HUES48 (cell line): ENCODE measurements at regions not wholly inside any gene's neighbourhood (a gene's known extent, or its start where the extent isn't known, plus 50 kb on each side); places are given as distances from the start of the nearest gene placed in this dataset.

Experiments used
- H3K27ac ChIP-seq: one replicate; pipeline ENCODE4 v1.7.0; 2013; ENCODE audit warnings: low read depth, low read length, inconsistent platforms
- H3K27me3 ChIP-seq: 2 replicates; pipeline ENCODE4 v1.6.1; 2013; ENCODE audit warnings: mild to moderate bottlenecking, low read length; ENCODE audit not compliant: control insufficient read depth, insufficient read depth
- H3K36me3 ChIP-seq: 2 replicates; pipeline ENCODE4 v1.6.1; 2013; ENCODE audit warnings: low read length; ENCODE audit not compliant: control insufficient read depth, insufficient read depth
- H3K4me1 ChIP-seq: 2 replicates; pipeline ENCODE4 v1.6.1; 2013; ENCODE audit warnings: mild to moderate bottlenecking, low read length; ENCODE audit not compliant: control insufficient read depth, insufficient read depth
- H3K4me3 ChIP-seq: 2 replicates; pipeline ENCODE4 v1.5.1; 2013; ENCODE audit warnings: mild to moderate bottlenecking, low read depth, low read length
- H3K9ac ChIP-seq: 2 replicates; pipeline ENCODE4 v1.6.1; 2013; ENCODE audit warnings: mild to moderate bottlenecking, low read depth, low read length, moderate library complexity
- H3K9me3 ChIP-seq: 2 replicates; pipeline ENCODE4 v1.6.1; 2013; ENCODE audit warnings: low read length; ENCODE audit not compliant: control insufficient read depth, insufficient read depth

GRCh38 chr10:128398118-128398517 is 271.9 kb upstream of the MKI67 start:
- Histone ChIP-seq H3K9ac (no peak overlapping the region), H3K4me1 (no peaks in the 10 kb centered on the region), H3K27me3 (no peaks in the 10 kb centered on the region), H3K9me3 (0 out of 2 replicates have a peak, but pooled peaks cover 8% of the 10 kb centered on the region), H3K36me3 (no peaks in the 10 kb centered on the region), H3K4me3 (no peak overlapping the region), H3K27ac (no peak overlapping the region)

- H3K27ac ChIP-seq, result no peak overlapping the region
- H3K36me3 ChIP-seq, result no peaks in the 10 kb centered on the region
- H3K9me3 ChIP-seq, result 0 out of 2 replicates have a peak, but pooled peaks cover 8% of the 10 kb centered on the region
These were observed 272.8 kb upstream of the MKI67 start for GRCh38 chr10:128398999-128399398.

DNA sequence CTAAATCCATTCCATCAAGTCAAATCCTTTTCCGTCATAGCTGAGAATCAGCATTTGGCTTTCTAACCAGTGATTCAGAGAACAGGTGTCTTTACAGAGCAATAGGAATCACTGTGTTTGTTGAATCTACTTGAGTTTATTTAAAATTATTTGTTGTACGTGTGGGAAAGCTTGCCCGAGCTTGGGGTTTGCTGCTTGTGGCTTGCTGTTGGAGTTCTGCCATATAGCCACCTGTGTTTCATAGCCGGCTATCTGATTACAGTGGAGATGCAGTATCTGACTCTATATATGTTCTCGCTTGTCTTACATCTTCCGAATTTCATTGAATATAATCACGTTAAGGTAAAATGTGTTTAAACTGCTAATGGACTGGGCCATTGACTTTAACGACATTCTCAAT is 274.3 kb upstream of the MKI67 start:
- no peak overlapping the region for H3K27ac ChIP-seq
- no peaks in the 10 kb centered on the region for H3K36me3 ChIP-seq
- no peaks in the 10 kb centered on the region for H3K4me1 ChIP-seq
- no peak overlapping the region for H3K4me3 ChIP-seq
- no peak overlapping the region for H3K9ac ChIP-seq
- H3K27me3 ChIP-seq, result no peaks in the 10 kb centered on the region
- 0 out of 2 replicates have a peak, but pooled peaks cover 8% of the 10 kb centered on the region for H3K9me3 ChIP-seq

More at GRCh38 chr10:128398999-128399398, 272.8 kb upstream of the MKI67 start:
- Histone ChIP-seq H3K4me1 (no peaks in the 10 kb centered on the region), H3K4me3 (no peak overlapping the region), H3K27me3 (no peaks in the 10 kb centered on the region), H3K9ac (no peak overlapping the region)

- H3K4me3 ChIP-seq, result no peak overlapping the region
These were observed 279.2 kb upstream of the MKI67 start for GRCh38 chr10:128405450-128405849.

GRCh38 chr10:128411643-128412042 is 285.4 kb upstream of the MKI67 start:
- no peaks in the 10 kb centered on the region for H3K36me3 ChIP-seq
- no peaks in the 10 kb centered on the region for H3K27me3 ChIP-seq
- no peak overlapping the region for H3K9ac ChIP-seq
- H3K27ac ChIP-seq, result no peak overlapping the region
- H3K9me3 ChIP-seq, result no peaks in the 10 kb centered on the region
- H3K4me3 ChIP-seq, result no peak overlapping the region
- H3K4me1 ChIP-seq, result no peaks in the 10 kb centered on the region

More at GRCh38 chr10:128405450-128405849, 279.2 kb upstream of the MKI67 start:
- H3K36me3 ChIP-seq, result no peaks in the 10 kb centered on the region
- no peaks in the 10 kb centered on the region for H3K27me3 ChIP-seq
- 0 out of 2 replicates have a peak, but pooled peaks cover 8% of the 10 kb centered on the region for H3K9me3 ChIP-seq
- H3K9ac ChIP-seq, result no peak overlapping the region
- no peak overlapping the region for H3K27ac ChIP-seq
- H3K4me1 ChIP-seq, result no peaks in the 10 kb centered on the region

DNA sequence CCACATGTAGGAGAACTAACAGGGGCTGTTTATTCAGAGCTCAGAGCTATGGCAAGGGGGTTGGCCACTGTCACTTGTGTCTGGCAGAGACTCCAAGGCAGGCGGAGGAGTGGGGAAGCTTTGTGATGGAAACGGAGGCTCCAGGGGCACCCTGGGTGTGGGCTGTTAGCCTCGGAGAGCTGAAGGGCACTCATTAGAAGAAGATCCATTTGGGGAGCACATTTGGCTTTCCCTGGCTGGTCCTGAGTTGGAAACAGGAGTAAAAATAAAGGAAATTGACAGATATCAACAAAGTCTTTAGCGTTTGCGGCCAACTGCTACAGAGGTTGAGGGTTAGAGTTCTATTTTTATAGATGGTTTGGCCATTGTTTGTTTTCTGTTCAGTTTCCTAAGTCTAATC is 288.3 kb upstream of the MKI67 start:
- H3K4me1 ChIP-seq, result no peaks in the 10 kb centered on the region
- H3K9me3 ChIP-seq, result no peaks in the 10 kb centered on the region
- no peak overlapping the region for H3K27ac ChIP-seq
- H3K36me3 ChIP-seq, result no peaks in the 10 kb centered on the region
- no peak overlapping the region for H3K4me3 ChIP-seq
- no peaks in the 10 kb centered on the region for H3K27me3 ChIP-seq
- H3K9ac ChIP-seq, result no peak overlapping the region

- Histone ChIP-seq H3K9me3 (no peaks in the 10 kb centered on the region), H3K36me3 (no peaks in the 10 kb centered on the region), H3K27me3 (no peaks in the 10 kb centered on the region), H3K4me1 (no peaks in the 10 kb centered on the region), H3K9ac (no peak overlapping the region), H3K27ac (no peak overlapping the region), H3K4me3 (no peak overlapping the region)
These were observed 290.0 kb upstream of the MKI67 start for GRCh38 chr10:128416231-128416630.

DNA sequence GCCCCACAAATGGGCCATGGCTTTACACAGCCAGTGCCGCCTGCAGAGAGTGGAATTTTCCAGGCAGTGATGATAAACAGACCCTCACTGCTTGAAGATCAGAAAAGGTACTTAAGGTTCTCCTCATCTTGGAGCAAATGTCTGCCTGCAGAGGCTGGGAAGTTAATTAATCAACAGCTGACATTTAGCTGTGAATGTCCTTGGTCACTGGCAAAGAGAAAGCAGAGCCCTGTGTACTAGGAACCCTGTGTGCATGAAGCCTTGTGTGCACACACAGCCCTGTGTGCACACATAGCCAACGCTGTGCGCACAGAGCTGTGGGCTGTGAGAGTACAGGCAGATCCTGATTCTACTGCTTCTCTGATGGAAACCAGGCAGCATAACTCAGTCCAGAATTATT is 291.6 kb upstream of the MKI67 start:
- H3K27ac ChIP-seq, result no peak overlapping the region
- no peak overlapping the region for H3K9ac ChIP-seq
- H3K4me1 ChIP-seq, result no peaks in the 10 kb centered on the region
- no peaks in the 10 kb centered on the region for H3K9me3 ChIP-seq
- no peaks in the 10 kb centered on the region for H3K36me3 ChIP-seq
- no peaks in the 10 kb centered on the region for H3K27me3 ChIP-seq
- no peak overlapping the region for H3K4me3 ChIP-seq

DNA sequence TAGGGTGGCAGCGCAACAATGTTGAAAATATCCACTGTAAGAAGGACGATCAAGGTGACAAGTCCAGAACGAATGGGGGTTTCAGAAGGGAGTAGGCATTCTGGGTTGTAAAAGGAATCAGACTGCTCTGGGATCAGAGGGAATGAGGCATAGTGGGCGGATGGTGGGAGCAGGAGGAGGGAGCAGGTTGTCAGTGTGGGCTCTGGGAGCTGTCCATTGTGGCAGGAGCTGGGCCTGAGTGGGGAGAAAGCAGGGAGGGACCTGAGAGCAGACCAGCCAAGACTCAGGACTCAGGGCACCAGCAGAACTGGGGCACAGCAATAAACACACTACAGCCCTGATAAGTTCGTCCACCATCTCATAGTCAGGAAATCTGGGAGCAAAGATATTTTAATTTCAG is 292.6 kb upstream of the MKI67 start:
- H3K9ac ChIP-seq, result no peak overlapping the region
- no peak overlapping the region for H3K4me3 ChIP-seq
- H3K27ac ChIP-seq, result no peak overlapping the region
- no peaks in the 10 kb centered on the region for H3K27me3 ChIP-seq
- no peaks in the 10 kb centered on the region for H3K4me1 ChIP-seq
- H3K36me3 ChIP-seq, result no peaks in the 10 kb centered on the region
- H3K9me3 ChIP-seq, result no peaks in the 10 kb centered on the region

DNA sequence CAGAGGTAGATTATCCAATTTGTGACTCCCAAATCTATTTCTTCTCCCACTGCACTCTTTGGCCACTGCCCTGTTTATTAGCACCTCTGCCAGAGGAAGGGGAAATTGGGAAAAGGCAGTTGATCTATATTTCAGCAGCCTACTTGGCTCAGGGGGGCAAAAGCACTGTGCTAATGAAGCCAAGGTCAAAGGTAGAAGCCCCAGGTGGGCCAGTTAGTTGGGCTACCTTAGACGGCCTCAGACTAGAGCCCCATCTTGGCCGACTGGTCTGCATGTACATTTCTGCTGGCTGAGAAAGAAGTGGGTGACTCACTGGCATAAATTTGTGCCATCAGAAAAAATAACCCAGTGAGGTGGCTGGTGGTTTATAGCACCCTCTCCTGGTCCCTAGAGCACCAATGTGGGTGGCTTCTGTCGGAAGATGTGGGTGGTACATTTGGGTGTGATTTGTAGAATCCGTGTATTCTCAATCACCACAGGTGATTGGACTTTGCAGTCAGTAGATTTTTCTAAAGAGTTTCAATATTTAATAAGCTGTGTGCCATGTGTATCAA is 293.3 kb upstream of the MKI67 start:
- H3K4me3 ChIP-seq, result no peak overlapping the region
- H3K9me3 ChIP-seq, result no peaks in the 10 kb centered on the region
- no peaks in the 10 kb centered on the region for H3K4me1 ChIP-seq
- no peaks in the 10 kb centered on the region for H3K27me3 ChIP-seq
- H3K36me3 ChIP-seq, result no peaks in the 10 kb centered on the region
- H3K27ac ChIP-seq, result no peak overlapping the region
- no peak overlapping the region for H3K9ac ChIP-seq

DNA sequence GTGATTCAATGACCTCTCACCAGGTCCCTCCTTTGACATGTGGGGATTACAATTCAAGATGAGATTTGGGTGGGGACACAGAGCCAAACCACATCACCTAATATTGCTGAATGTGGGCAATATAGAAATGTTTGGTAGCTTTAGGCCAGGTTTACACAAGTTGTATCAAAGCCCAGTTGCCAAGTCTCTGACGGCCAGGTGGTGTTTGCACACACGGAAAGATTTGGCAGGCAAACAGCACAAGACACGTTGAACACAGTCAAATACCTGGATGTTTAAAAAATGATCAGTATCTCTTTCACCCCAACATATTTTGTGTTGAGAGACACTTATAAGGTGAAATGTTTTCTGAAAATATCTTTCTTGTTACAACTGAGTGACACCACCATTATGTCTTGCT is 294.4 kb upstream of the MKI67 start:
- Histone ChIP-seq H3K4me3 (no peak overlapping the region), H3K36me3 (no peaks in the 10 kb centered on the region), H3K27me3 (no peaks in the 10 kb centered on the region), H3K27ac (no peak overlapping the region), H3K9ac (no peak overlapping the region), H3K9me3 (no peaks in the 10 kb centered on the region), H3K4me1 (no peaks in the 10 kb centered on the region)
